Activated CD8-positive, alpha-beta memory T cell treated with anti-CD3 and anti-CD28 coated beads for 48 hours (primary cell): ENCODE measurements at regions not wholly inside any gene's neighbourhood (a gene's known extent, or its start where the extent isn't known, plus 50 kb on each side); places are given as distances from the start of the nearest gene placed in this dataset.
A peak's percentile ranks its signal among the peaks of the same experiment; 100 is the strongest.

Experiments used
- DNase-seq, 3 experiments: peaks; one replicate each; pipeline ENCODE4 v3.0.0-alpha.2; 2020; ENCODE audit warnings: low read depth in 2 of 3, low spot score in 2 of 3

GRCh38 chr12:98372340-98373024 lies 142.9 kb upstream of the TMPO start:
- no peak for DNase-seq

DNA sequence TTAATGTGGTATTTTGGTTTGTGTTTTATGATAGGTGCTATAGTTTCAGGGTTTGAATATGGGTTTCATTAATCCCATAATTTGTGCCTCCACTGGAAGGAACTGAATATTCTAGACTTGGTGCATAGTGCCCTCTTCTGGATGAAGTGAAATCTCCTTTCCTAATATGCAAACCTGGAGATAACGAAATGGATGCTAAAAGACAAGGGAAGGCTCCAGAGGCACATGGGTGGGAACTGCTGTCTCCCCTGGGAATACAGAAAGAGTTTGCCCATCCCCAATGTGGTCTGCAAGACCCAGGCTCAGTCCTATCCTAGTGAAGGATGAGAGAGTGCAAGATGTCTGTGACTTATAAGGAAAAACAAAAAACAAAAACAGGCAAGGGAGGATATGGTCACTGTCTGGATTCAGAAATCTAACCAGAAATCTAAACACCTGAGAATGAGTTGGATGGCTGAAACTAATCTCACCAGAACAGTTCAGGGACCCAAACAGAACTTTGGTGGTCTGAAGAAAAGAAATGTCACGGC lies 142.3 kb upstream of the TMPO start:
- no peak for DNase-seq

- DNase-seq: no peak
Observed at GRCh38 chr12:98374007-98374406, 141.4 kb upstream of the TMPO start.

DNA sequence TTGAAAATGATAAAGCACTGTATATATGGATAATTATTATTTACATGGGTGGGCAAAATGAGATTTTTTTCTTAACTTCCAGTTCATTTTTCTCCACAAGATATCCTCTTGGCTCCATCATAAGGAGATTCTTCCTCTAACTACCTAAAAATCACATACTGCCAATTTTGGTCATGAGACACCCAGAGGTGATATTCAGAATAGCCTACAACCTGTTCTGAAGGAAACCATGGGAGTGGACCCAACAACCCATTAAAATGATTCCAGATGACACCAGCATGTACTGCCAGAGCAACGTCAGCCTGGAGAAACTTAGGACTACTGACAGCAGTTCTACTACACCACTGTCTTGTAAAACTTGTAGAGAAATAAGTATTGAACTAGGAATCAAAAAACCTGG lies 136.3 kb upstream of the TMPO start:
- no peak for DNase-seq

DNA sequence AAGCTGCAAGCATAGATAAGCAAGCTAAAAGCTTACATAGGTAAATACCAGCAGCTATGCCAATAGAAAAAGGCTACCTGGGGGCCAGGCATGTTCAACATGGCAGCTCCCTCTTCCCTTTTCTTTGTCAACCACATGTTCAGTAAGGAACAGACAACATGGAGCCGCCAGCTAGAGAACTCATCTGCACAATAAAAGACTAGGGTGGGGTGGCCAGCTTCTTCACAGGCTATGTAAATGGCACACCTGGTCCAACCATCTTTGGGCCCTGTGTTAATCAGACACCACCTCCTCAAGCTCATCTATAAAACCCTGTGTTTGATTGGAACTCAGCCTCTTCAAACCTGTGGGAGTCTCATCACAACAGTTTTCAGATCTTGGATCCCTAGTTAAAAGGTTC lies 129.7 kb upstream of the TMPO start:
- no peak for DNase-seq

DNA sequence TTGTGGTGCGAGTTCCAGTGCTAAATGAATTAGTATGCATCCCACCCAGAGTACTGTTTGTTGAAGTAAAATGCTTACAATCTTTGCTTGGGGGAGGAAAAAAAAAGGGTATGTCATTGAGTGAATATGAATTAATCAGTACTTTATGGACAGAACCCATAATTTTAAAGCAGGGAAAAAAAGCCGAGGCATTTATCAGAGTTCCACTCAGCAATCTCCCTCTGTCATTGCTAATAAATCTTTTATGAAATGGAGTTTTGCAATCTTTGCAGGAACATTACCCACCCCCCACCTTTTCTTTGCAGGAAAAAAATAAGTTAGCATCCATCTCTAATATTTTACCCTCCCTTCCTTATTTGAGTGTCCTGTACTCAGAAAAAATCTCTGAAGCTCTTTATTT lies 127.9 kb upstream of the TMPO start:
- DNase-seq: no peak

- no peak for DNase-seq
Observed at GRCh38 chr12:98388126-98388525, 127.3 kb upstream of the TMPO start.

DNA sequence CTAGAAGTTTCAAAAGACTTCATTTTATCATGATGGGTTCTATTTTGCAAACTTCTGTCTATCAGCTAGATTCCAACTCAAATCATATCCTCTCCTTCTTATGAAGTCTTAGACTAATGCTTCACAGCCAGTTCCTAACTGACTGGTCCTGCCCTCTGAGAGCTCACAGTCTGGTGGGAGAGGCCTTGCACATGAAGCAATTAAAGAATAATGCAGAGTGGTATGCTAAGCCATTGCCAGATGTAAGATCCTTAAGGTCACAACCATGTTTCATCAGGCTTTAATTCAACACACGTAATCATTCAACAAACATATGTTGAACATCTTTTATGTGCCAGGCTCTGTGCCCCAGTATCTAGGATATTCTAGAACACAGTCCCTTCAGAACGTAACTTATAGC lies 125.8 kb upstream of the TMPO start:
- no peak for DNase-seq

- peak; percentile 51 to 65 (median 57) for DNase-seq
Observed at GRCh38 chr12:98397323-98398105, 117.9 kb upstream of the TMPO start.

DNA sequence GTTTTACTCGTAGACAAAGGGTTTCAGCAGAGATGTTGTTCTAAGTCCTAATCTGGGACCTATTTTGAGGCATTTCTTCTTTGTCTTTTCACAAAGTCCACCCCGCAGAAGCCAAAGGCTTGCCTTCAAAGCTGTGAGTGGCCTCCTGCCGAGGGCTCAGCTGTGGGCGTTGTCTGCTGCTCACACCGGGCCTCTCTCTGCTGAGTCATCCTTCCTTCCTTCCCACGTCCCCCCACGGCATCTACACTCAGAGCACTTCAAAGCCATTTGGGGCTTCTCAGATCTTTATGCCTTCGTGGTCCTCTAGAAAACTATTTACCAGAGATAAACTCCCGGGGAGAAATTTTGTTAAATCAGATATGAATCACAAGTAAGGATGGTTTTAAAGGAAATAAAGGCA lies 115.9 kb upstream of the TMPO start:
- DNase-seq: peak in 2 of 3 experiments; percentile 37 to 44

DNA sequence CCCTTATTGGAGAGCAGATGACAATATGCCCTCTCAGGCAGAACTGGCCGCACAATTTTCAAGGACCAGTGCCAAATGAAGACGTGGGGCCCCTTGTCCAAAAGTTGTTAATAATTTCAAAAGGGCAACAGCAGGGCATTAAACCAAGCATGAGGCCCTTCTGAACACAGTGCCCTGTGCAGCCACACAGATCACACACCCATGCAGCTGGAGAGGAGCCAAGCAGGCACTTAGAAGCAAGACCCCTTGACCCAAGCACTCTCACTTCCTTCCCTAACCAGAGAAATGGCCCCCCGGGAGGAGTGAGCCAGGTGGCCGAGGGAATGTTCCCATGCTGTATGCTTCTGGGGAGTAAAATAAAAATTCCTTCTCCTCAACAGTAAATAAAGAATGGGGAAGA lies 114.0 kb upstream of the TMPO start:
- DNase-seq: no peak

- no peak for DNase-seq
Observed at GRCh38 chr12:98402091-98402490, 113.3 kb upstream of the TMPO start.

DNA sequence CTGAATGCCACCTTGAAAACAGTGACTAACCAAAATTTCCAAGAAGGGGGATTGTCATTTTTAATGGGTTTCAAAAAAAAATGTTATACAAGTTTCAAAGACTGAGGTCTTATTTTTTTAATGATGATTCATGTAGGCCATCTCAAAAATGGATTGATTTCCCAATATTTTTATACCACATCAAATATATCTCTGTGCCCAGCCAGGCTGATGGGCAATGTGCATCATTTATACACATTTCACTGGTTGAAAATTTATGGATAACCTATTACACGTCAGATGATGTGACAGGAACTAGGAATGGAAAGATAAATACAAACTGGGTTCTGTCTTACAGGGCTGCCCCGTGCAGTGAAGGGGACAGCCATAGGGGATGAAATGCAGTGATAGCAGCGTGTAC lies 112.7 kb upstream of the TMPO start:
- DNase-seq: no peak

- DNase-seq: no peak
Observed at GRCh38 chr12:98403385-98403784, 112.0 kb upstream of the TMPO start.

- DNase-seq: no peak
Observed at GRCh38 chr12:98403936-98404335, 111.5 kb upstream of the TMPO start.

GRCh38 chr12:98405805-98406366 lies 109.5 kb upstream of the TMPO start:
- no peak for DNase-seq

GRCh38 chr12:98406378-98406777 lies 109.0 kb upstream of the TMPO start:
- no peak for DNase-seq

- DNase-seq: no peak
Observed at GRCh38 chr12:98408681-98409080, 106.7 kb upstream of the TMPO start.

- no peak for DNase-seq
Observed at GRCh38 chr12:98409548-98409947, 105.8 kb upstream of the TMPO start.

DNA sequence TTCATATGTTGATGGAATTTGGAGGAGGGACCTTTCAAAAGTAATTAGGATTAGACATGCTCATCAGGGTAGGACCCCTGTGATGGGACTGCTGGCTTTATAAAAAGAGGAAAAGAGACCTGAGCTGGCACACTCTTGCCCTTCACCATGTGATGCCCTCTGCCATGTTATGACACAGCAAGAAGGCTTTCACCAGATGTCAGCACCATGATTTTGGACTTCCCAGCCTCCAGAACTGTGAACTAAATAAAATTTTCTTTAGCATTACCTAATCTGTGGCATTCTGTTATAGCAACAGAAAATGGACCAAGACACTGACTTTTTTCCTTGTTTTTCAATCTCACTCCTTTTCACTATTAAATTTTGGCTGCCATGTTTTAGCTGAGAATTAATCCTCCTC lies 105.0 kb upstream of the TMPO start:
- DNase-seq: no peak

DNA sequence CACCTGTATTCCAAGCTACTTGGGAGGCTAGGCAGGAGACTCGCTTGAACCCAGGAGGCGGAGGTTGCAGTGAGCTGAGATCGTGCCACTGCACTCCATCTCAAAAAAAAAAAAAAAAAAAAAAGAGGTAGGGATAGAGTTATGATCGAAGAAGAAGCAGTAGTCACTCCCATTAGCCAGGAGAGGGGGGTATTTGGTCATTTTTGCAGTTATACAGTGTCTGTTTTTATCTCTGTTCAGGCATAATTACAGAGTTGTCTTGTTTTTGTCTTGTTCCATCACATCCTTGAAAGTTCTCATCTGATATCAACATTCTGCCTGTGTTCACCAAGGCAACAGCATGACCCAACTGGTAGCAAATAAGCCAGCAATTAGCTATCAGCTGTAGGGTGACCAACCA lies 98.5 kb upstream of the TMPO start:
- DNase-seq: no peak

GRCh38 chr12:98417266-98417665 lies 98.1 kb upstream of the TMPO start:
- DNase-seq: no peak
